GM12891 (cell line): ENCODE measurements at regions not wholly inside any gene's neighbourhood (a gene's known extent, or its start where the extent isn't known, plus 50 kb on each side); places are given as distances from the start of the nearest gene placed in this dataset.

Source experiments
- DNase-seq: peaks from one replicate; pipeline ENCODE4 v3.0.0; 2011; ENCODE audit warnings: low spot score; ENCODE audit not compliant: insufficient read length
- FAIRE-seq: peaks from 2 replicates; lab custom pipeline; 2011; peaks lifted over from hg19 to GRCh38; lab: Jason Lieb, UNC
- PAX5 ChIP-seq: IDR thresholded peaks from 2 replicates; pipeline ENCODE4 v1.6.1; 2011; ENCODE audit warnings: low read length, moderate library complexity, mild to moderate bottlenecking; ENCODE audit not compliant: insufficient read depth, severe bottlenecking
- POLR2A ChIP-seq: IDR thresholded peaks from 2 replicates; pipeline ENCODE4 v1.6.1; 2011; ENCODE audit warnings: low read depth, low read length, control low read depth
- POLR2AphosphoS5 ChIP-seq: IDR thresholded peaks from 2 replicates; pipeline ENCODE4 v1.6.1; 2011; ENCODE audit warnings: low read depth, low read length, control low read depth
- POU2F2 ChIP-seq: IDR thresholded peaks from 2 replicates; pipeline ENCODE4 v1.6.1; 2011; ENCODE audit warnings: low read depth, mild to moderate bottlenecking, control low read depth, low read length, moderate library complexity
- SPI1 ChIP-seq: IDR thresholded peaks from 2 replicates; pipeline ENCODE4 v1.6.1; 2011; ENCODE audit warnings: low read depth, low read length, control low read depth
- TAF1 ChIP-seq: IDR thresholded peaks from 2 replicates; pipeline ENCODE4 v1.6.1; 2011; ENCODE audit warnings: low read depth, low read length, control low read depth

DNA sequence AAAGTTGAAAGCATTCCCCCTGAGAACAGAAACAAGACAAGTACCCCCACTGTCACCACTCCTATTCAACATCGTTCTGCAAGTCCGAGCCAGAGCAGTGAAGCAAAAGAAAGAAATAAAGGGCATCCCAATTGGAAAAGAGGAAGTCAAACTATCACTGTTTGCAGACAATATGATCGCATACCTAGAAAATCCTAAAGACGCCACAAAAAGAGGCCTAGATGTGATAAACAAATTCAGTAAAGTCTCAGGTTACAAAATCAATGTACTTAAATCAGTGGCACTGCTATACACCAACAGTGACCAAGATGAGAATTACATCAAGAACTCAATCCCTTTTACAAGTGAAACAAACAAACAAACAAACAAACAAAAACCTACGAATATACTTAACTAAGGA, 87.7 kb upstream of the COCH start:
- 0 out of 2 replicates have a peak, but pooled peaks have one; percentile 20 for TF ChIP-seq SPI1
- no peak for TF ChIP-seq POLR2AphosphoS5
- FAIRE-seq (no peak), DNase-seq (no peak)

DNA sequence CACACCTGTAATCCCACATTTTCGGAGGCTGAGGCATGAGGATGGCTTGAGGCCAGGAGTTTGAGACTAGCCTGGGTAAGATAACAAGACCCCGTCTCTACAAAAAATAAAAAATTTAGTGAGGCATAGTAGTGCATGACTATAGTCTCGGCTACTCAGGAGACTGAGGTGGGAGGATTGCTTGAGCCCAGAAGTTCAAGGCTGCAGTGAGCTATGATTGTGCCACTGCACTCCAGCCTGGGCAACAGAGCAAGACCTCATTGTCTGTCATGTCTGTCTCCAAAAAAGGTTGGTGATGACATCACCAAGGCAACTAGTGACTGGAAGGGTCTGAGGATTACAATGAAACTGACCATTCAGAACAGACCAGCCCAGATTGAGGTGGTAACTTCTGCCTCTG, 83.5 kb upstream of the COCH start:
- no peak for FAIRE-seq
- TF ChIP-seq PAX5 (no peak), POLR2A (no peak)
- no peak for DNase-seq

DNA sequence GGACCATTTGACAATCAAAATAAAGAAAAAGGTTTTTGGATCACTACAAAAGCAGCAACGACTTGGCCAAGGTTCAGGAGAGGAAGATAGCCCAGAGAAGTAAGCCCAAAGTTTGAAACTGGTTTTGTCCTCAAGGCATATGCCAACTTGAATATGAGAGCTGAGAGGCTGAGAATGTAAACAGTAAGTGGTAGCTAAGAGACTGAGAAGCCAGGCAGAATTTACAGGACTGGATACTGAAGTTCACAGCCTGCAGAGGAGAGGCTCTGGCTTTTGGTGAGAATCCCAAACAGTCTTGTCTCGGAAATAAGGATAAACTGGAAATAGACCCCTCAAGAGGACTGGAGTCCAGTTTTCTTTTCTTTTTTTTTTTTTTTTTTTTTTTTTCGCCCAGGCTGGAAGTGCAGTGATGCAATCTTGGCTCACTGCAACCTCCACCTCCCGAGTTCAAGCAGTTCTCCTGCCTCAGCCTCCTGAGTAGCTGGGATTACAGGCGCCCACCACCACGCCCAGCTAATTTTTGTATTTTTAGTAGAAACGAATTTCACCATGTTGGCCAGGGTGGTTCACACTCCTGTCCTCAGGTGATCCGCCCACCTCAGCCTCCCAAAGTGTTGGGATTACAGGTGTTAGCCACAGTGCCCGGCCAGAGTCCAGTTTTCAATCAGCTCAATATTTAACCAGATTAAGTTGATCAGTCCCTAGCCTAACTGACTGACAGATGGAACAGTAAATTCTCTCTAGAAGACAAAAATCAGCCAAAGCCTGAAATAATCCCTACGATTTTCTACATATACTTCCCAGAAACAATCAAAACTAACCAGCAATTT, 82.6 kb upstream of the COCH start:
- TF ChIP-seq PAX5 (no peak), SPI1 (no peak), POLR2AphosphoS5 (no peak)
- DNase-seq (no peak), FAIRE-seq (no peak)

DNA sequence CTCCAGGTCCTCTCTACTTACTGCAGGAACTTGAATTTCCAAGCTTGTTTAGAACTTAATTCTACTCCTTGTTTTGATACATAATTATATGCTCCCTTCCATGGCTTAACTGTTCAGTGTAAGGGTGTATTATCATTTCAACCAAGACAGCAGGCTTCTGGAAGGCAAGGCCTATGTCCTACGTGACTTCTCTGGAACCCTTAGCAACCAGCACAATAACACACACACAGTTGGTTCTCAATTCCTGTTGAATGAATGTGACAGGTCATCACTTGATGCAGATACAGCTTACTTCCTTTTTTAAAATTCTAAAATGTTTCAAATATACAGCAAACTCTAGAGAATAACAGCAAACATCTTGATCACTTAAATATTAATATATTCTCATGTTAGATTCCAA, 77.7 kb upstream of the COCH start:
- no peak for TF ChIP-seq TAF1
- no peak for FAIRE-seq

DNA sequence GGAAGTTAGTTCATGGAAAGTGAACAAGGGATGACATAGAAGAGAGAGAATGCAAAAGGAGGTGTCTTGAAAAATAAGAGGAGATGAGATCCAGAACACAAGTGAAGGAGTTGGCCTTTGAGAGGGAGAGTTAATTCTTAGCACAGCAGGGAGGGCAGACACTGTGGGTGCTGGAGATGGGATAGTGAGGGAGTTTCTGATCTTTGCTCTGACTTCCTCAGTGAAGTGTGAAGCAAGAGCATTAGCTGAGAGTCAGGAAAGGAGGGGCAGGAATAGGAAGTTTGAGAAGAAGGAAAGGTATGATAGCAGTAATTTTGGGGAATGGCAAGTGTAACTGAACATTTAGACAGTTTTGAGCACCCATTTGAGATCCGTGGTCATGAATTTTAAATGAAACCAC, 75.8 kb upstream of the COCH start:
- FAIRE-seq, result no peak
- TF ChIP-seq POLR2A (no peak), POLR2AphosphoS5 (no peak), PAX5 (no peak), SPI1 (no peak), TAF1 (no peak), POU2F2 (no peak)
- DNase-seq, result no peak

More for the DNA sequence above, 77.7 kb upstream of the COCH start:
- DNase-seq, result no peak

DNA sequence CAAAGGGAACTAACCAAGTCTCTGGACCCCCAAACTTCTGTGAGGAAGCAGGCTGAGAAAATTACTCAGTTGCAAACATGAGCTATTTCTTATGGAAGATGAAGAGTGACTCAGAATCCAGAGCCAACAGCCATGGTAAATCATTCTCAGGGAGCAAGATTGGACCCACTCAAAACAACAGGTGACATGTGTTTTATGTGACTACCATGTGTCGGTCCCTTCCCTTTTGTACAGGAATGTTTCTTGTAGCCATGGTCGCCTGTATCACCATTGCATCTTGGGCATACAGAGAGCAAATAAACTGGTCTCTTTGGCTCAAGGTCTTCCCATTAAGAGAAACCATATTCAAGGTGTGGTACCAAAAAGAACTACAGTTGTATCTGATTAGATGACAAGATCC, 75.4 kb upstream of the COCH start:
- FAIRE-seq (no peak), DNase-seq (no peak)
- no peak for TF ChIP-seq POU2F2
- no peak for TF ChIP-seq POLR2AphosphoS5
- no peak for TF ChIP-seq POLR2A
- TF ChIP-seq PAX5, result no peak
- no peak for TF ChIP-seq TAF1
- TF ChIP-seq SPI1, result no peak

DNA sequence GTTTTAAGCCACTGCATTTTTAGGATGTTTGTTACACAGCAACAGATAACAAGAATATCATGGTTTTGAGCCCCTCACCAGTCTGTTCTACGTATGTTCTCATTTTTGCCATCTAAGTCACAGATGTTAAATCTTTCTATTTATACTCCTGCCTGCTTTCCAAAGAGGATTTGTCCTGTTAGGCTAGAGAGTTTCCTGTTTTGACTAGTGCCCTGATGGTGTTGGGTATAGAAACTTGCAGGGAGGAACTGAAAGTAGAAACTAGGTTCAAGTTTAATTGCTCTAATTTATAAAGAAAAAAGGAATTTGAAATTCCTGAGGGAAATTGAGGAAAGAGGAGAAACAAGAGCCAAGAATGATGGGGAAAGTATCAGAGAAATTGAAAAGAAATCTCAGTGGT, 74.4 kb upstream of the COCH start:
- FAIRE-seq, result no peak
- no peak for DNase-seq
- TF ChIP-seq SPI1, result peak; percentile 86
- TF ChIP-seq TAF1, result no peak

DNA sequence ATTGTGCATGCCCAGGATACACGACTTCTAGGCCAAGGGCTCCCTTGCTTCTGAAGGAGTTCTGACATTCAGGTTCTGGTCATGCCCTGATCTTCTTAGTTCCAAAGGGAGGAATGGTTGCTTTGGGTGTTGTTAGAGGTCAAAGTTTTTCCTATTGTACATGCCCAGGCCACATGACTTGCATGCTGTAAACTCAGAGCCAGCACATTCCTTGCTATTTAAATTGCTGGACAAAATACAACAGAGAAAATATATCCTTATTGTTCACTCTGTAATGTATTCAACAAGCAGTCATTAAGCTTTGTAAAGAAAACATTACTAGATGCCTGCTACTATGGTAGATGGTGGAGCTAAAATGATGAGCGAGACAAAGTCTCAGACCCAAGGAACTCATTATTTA, 71.2 kb upstream of the COCH start:
- DNase-seq, result no peak
- no peak for TF ChIP-seq TAF1
- no peak for TF ChIP-seq POLR2AphosphoS5
- no peak for TF ChIP-seq POLR2A
- TF ChIP-seq POU2F2, result no peak
- TF ChIP-seq SPI1, result no peak
- no peak for TF ChIP-seq PAX5
- FAIRE-seq, result no peak

DNA sequence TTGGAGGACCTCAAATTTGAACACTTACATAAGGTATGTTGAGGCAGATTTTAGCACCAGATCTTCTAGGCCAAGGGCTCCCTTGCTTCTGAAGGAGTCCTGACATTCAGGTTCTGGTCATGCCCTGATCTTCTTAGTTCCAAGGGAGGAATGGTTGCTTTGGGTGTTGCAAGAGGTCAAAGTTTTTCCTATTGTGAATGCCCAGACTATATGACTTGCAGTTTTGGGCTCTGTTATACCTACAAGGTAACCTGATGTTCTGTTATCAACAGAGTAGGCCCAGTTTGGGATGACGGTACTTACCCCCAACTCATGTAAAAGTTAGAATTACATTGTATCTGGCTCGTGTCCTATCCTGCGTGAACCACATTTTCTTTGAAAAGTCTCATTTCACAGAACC, 69.1 kb upstream of the COCH start:
- FAIRE-seq (no peak), DNase-seq (no peak)
- no peak for TF ChIP-seq PAX5
- TF ChIP-seq POLR2AphosphoS5, result no peak
- no peak for TF ChIP-seq TAF1
- no peak for TF ChIP-seq POLR2A
- no peak for TF ChIP-seq SPI1
- no peak for TF ChIP-seq POU2F2

DNA sequence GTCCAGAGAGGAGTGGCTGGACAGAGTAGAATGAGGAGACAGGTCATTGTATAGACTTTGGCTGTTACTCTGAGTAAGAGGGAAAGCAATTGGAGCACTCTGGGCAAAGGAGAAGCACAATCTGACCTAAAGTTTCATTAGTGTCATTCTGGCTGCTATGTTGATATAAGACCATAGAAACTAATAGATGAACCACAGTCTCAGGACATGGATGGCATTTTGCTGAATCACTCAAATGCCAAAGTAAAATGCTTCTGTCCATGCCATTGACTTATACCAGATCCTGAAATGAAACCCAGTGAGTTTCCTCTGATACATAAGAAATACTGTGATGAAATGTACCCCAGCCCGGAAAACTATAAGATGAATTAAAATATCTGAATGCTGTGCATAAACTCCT, 65.8 kb upstream of the COCH start:
- DNase-seq (no peak), FAIRE-seq (no peak)
- TF ChIP-seq TAF1, result no peak
- TF ChIP-seq PAX5, result no peak
- TF ChIP-seq SPI1, result no peak
- TF ChIP-seq POLR2A, result no peak
- no peak for TF ChIP-seq POLR2AphosphoS5
- TF ChIP-seq POU2F2, result no peak

DNA sequence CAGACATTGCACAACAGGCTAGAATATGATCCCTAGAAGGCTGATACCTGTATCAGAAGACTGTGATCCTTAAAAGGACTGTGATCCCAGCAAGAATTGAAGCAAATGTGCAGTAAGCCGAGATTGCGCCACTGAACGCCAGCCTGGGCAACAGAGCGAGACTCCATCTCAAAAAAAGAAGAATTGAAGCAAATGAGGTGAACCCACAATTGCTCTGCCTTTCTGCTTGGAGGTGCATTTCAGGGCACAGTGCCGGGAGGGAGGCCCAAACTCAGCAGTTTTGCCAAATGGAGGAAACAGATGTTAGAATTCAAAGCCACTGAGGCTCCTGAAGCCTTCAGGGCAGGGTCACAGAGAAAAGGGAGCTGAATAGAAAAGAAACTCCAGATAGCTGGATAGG, 61.1 kb upstream of the COCH start:
- FAIRE-seq, result no peak
- TF ChIP-seq POLR2A (no peak), SPI1 (no peak), TAF1 (no peak), PAX5 (no peak), POU2F2 (no peak), POLR2AphosphoS5 (no peak)
- DNase-seq, result no peak

DNA sequence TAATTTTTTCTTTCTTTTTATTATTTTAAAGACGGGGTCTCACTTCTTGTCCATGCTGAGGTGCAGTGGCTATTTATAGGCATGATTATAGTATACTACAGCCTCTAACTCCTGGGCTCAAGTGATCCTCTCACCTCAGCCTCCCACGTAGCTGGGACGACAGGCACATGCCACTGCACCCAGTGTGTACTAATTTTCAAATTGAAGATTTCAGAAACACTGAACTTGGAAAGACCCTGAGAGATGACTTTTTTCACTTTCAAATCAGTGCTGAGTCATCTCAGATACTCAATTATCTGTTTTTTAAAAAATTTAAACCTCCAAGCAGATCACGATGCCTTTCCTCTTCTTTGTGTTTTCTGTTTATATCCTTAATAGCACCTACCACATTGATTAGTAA, 53.7 kb upstream of the COCH start:
- no peak for FAIRE-seq
- TF ChIP-seq POU2F2, result no peak
- TF ChIP-seq POLR2A, result no peak
- TF ChIP-seq PAX5, result no peak
- TF ChIP-seq POLR2AphosphoS5, result no peak
- TF ChIP-seq SPI1, result no peak
- TF ChIP-seq TAF1, result no peak
- DNase-seq, result no peak
